Cardiac muscle cell (in vitro differentiated cells and primary cell): ENCODE measurements at regions not wholly inside any gene's neighbourhood (a gene's known extent, or its start where the extent isn't known, plus 50 kb on each side); places are given as distances from the start of the nearest gene placed in this dataset.

Experiments
- DNase-seq, 2 donors: peaks; one replicate each; pipeline versions ENCODE4 v3.0.0 to v3.0.0-alpha.2; 2010 to 2017; ENCODE audit warnings: low read depth in 1 of 2, low spot score in 1 of 2
- H3K27ac ChIP-seq: fragments of 200-600 bp; sonication (generic); 2 replicates; pipeline ENCODE4 v1.5.1; 2016
- H3K27me3 ChIP-seq: fragments of 200-600 bp; sonication (generic); 2 replicates; pipeline ENCODE4 v1.6.0; 2016; ENCODE audit warnings: control low read depth
- H3K36me3 ChIP-seq: fragments of 200-600 bp; sonication (generic); 2 replicates; pipeline ENCODE4 v1.5.1; 2016; ENCODE audit warnings: control low read depth
- H3K4me1 ChIP-seq: fragments of 200-600 bp; sonication (generic); 2 replicates; pipeline ENCODE4 v1.8.1; 2017; ENCODE audit warnings: low read depth, mild to moderate bottlenecking, mixed run types
- H3K4me3 ChIP-seq: fragments of 200-600 bp; sonication (generic); 2 replicates; pipeline ENCODE4 v1.5.1; 2016; ENCODE audit warnings: mild to moderate bottlenecking
- H3K9me3 ChIP-seq: fragments of 200-600 bp; sonication (generic); 2 replicates; pipeline ENCODE4 v1.5.1; 2017; ENCODE audit warnings: low read depth, mild to moderate bottlenecking, control low read depth
- TF ChIP-seq, protein P1 (sequence below): IDR thresholded peaks from 2 replicates; pipeline ENCODE4 v1.5.1; 2012; ENCODE audit warnings: low read depth, mild to moderate bottlenecking, low read length

DNA sequence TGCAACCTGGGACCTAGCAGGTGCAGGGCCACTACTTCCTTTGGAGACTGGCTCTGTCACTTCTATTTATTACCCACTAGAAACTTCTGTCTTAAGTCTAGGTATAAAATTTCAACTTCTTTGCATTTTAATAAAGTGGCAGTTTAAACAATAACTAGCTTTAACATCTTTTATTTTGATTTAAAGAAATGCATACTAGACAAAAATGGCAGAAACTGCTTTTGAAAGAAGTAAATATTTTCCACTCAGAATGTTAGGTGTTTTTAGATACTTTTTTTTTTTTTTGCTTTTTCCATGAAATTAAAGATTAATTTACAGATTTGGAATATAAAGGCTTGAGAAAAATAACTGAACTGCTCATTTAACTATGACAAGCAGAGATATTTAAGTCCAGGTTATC, 1477.6 kb downstream of the KCNT2 start:
- no peaks in the 10 kb centered on the region for H3K27me3 ChIP-seq
- DNase-seq: no peak
- no peaks in the 10 kb centered on the region for H3K4me1 ChIP-seq
- no peak overlapping the region for H3K27ac ChIP-seq
- TF ChIP-seq, protein P1, sequence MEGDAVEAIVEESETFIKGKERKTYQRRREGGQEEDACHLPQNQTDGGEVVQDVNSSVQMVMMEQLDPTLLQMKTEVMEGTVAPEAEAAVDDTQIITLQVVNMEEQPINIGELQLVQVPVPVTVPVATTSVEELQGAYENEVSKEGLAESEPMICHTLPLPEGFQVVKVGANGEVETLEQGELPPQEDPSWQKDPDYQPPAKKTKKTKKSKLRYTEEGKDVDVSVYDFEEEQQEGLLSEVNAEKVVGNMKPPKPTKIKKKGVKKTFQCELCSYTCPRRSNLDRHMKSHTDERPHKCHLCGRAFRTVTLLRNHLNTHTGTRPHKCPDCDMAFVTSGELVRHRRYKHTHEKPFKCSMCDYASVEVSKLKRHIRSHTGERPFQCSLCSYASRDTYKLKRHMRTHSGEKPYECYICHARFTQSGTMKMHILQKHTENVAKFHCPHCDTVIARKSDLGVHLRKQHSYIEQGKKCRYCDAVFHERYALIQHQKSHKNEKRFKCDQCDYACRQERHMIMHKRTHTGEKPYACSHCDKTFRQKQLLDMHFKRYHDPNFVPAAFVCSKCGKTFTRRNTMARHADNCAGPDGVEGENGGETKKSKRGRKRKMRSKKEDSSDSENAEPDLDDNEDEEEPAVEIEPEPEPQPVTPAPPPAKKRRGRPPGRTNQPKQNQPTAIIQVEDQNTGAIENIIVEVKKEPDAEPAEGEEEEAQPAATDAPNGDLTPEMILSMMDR: no peak
- H3K36me3 ChIP-seq: no peaks in the 10 kb centered on the region
- H3K4me3 ChIP-seq: no peak overlapping the region
- no peaks in the 10 kb centered on the region for H3K9me3 ChIP-seq

DNA sequence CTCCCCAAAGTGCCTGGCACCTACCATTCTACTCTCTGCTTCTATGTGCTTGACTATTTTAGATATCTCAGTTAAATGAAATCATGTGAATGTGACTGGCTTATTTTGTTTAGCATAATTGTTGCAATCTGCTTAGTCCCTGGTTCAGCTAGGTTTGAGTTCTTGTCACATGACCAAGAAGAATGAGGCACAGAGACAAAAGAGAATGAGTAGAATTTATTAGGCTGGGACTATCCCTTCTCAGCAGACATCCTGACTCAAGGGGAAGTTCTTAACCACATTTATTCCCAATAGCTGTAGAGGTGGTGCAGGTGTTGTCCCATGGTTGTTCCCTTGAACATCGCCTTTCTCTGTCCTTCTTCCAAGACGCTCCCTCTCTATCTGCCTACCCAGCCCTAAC, 1485.7 kb downstream of the KCNT2 start:
- Histone ChIP-seq H3K27ac (no peak overlapping the region), H3K9me3 (no peaks in the 10 kb centered on the region), H3K27me3 (no peaks in the 10 kb centered on the region), H3K36me3 (no peaks in the 10 kb centered on the region), H3K4me1 (no peaks in the 10 kb centered on the region), H3K4me3 (no peak overlapping the region)
- no peak for DNase-seq
- TF ChIP-seq, protein P1: no peak

DNA sequence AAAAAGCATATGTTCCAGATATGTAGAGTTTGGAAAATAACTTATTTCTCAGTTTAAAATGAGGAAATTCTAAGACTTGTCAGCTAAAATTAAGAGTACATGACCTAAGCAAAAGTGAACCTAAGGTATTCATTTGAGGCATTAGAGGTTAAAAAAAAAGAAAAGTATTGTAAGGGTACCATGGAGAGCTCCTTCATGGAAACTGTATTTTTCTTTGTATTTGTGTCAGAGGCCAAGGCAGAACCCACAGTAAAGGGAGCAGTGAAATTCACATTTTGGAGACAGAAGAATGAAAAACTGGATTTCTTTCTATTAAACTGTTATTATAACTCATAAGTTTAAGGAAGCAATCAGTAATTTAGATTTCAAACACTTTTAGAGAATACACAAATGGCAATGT, 1494.8 kb downstream of the KCNT2 start:
- DNase-seq: peak in 1 of 2 donors; percentile 28
- H3K4me3 ChIP-seq: no peak overlapping the region
- no peak overlapping the region for H3K27ac ChIP-seq
- H3K36me3 ChIP-seq: no peaks in the 10 kb centered on the region
- H3K9me3 ChIP-seq: no peaks in the 10 kb centered on the region
- H3K4me1 ChIP-seq: no peaks in the 10 kb centered on the region
- H3K27me3 ChIP-seq: no peaks in the 10 kb centered on the region
- TF ChIP-seq, protein P1: no peak

DNA sequence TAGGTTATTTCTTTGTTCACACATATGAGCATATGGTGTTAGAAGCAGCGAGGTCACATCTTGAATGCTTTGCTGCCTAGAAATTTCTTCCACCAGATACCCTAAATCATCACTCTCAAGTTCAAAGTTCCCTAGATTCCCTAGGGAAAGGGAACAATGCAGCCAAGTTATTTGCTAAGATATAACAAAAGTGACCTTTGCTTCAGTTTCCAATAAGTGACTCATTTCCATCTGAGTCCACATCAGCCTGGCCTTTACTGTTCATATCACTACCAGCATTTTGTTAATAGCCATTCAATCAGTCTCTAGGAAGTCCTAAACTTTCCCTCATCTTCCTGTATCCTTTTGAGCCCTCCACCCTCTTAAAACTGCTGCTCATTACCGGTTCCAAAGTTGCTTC, 1502.5 kb downstream of the KCNT2 start:
- H3K4me3 ChIP-seq: no peak overlapping the region
- H3K27me3 ChIP-seq: no peaks in the 10 kb centered on the region

DNA sequence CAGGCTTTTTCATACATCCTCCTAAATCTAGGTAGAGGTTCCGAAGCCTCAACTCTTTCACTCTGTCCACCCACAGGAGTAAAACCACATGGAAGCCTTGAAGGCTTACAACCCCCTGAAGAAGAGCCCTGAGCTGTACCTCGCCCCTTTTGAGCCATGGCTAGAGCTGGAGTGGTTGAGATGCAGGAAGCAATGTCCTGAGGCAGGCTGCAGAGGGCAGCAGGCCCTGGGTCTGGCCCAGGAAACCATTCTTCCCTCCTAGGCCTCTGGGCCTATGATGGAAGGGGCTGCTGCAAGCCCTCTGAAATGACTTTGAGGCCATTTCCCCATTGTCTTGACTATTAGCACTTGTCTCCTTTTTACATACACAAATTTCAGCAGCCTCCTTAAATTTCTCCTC, 1503.0 kb downstream of the KCNT2 start:
- Histone ChIP-seq H3K4me1 (no peaks in the 10 kb centered on the region), H3K36me3 (no peaks in the 10 kb centered on the region), H3K9me3 (no peaks in the 10 kb centered on the region), H3K27me3 (no peaks in the 10 kb centered on the region), H3K4me3 (no peak overlapping the region), H3K27ac (no peak overlapping the region)
- DNase-seq: no peak
- TF ChIP-seq, protein P1: no peak

More for the DNA sequence above, 1502.5 kb downstream of the KCNT2 start:
- Histone ChIP-seq H3K4me1 (no peaks in the 10 kb centered on the region), H3K9me3 (no peaks in the 10 kb centered on the region), H3K36me3 (no peaks in the 10 kb centered on the region), H3K27ac (no peak overlapping the region)
- DNase-seq: no peak
- TF ChIP-seq, protein P1: no peak

DNA sequence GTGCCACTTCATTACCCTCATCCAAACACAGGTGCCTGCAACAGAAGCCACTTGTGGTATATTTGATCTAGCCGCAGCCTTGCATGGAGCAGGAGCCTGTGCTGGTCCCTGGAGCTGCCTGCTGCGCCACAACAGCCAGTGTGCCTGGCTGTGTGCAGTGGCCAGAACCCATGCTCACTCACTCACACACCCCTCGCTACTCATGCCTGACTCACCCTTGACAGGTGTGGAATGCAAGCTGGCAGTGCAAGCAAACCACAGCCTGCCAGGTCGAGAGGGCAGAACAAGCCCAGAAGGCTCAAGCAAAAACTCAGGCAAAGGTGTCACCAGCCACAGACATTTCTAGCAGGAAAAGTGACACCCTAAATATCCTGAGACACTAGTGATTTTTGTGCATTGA, 1510.9 kb downstream of the KCNT2 start:
- Histone ChIP-seq H3K27ac (no peak overlapping the region), H3K4me3 (no peak overlapping the region), H3K36me3 (no peaks in the 10 kb centered on the region), H3K27me3 (no peaks in the 10 kb centered on the region), H3K4me1 (no peaks in the 10 kb centered on the region), H3K9me3 (no peaks in the 10 kb centered on the region)
- TF ChIP-seq, protein P1: no peak
- no peak for DNase-seq
